K562 (cell line): ENCODE measurements at regions not wholly inside any gene's neighbourhood (a gene's known extent, or its start where the extent isn't known, plus 50 kb on each side); places are given as distances from the start of the nearest gene placed in this dataset.

Experiments
- CTCF ChIP-seq, 3 experiments: IDR thresholded peaks in 2 of 3; conservative IDR thresholded peaks in 1 of 3; 2 replicates each; pipeline ENCODE4 v1.5.1; 2011 to 2012; ENCODE audit warnings: low read length in 3 of 3, mild to moderate bottlenecking in 3 of 3, control low read depth in 2 of 3, improper control_type of control experiment in 1 of 3, inconsistent platforms in 1 of 3, low read depth in 1 of 3, mixed read lengths in 1 of 3, moderate library complexity in 1 of 3; ENCODE audit not compliant: insufficient read depth in 2 of 3
- E2F1 ChIP-seq: sonication (generic); formaldehyde crosslinking; IDR thresholded peaks from 2 replicates; pipeline ENCODE4 v1.8.1; 2023; ENCODE audit warnings: mild to moderate bottlenecking, missing genetic modification reagents, moderate library complexity
- JUN ChIP-seq, 2 experiments: sonication (generic) in 1 of 2; formaldehyde crosslinking in 1 of 2; IDR thresholded peaks; 2 replicates each; pipeline versions ENCODE4 v1.6.1 to v1.8.0; 2012 to 2022; ENCODE audit warnings: borderline replicate concordance in 2 of 2, mild to moderate bottlenecking in 2 of 2, improper control_type of control experiment in 1 of 2, low read depth in 1 of 2, low read length in 1 of 2, missing genetic modification reagents in 1 of 2
- ZNF311 ChIP-seq: fragments of 250-450 bp; sonication (Bioruptor Pico); IDR thresholded peaks from 2 replicates; pipeline ENCODE4 v1.4.0; 2020; ENCODE audit warnings: mild to moderate bottlenecking, moderate library complexity

- TF ChIP-seq E2F1 (CRISPR knock-in tag) (no peak), CTCF (IDR thresholded peaks at IDR 0.05 in 2 of 3, conservative IDR thresholded peaks at IDR 0.05 in 1 of 3; ENCODE audit: insufficient read depth in 2 of 3, low read depth in 1 of 3, low read length in 3 of 3) (no peak), ZNF311 (CRISPR knock-in tag) (no peak), JUN (IDR thresholded peaks at IDR 0.05; ENCODE audit: borderline replicate concordance, low read depth, low read length) (no peak), JUN (CRISPR knock-in tag; IDR thresholded peaks at IDR 0.05; ENCODE audit: borderline replicate concordance) (no peak)
Measured at GRCh38 chr3:116586285-116586944, 123.2 kb upstream of the TUSC7 start.
